Thyroid gland (tissue), 4 donors: ENCODE measurements at regions not wholly inside any gene's neighbourhood (a gene's known extent, or its start where the extent isn't known, plus 50 kb on each side); places are given as distances from the start of the nearest gene placed in this dataset.

Experiments used
- DNase-seq, 2 donors: peaks; one replicate each; pipeline ENCODE4 v3.0.0-alpha.2; 2019
- H3K27ac ChIP-seq, 3 donors: fragments of 200-600 bp; sonication (generic); 1 replicate in 2 of 3; 2 replicates in 1 of 3; pipeline ENCODE4 v1.5.1; 2016 to 2019; ENCODE audit warnings: mild to moderate bottlenecking in 1 of 3, moderate library complexity in 1 of 3
- H3K27me3 ChIP-seq: fragments of 200-600 bp; sonication (generic); one replicate; pipeline ENCODE4 v1.5.1; 2019
- H3K36me3 ChIP-seq, 2 donors: fragments of 200-600 bp; sonication (generic); one replicate each; pipeline ENCODE4 v1.5.1; 2016 to 2019
- H3K4me1 ChIP-seq, 2 donors: fragments of 200-600 bp; sonication (generic); one replicate each; pipeline ENCODE4 v1.5.1; 2017 to 2019
- H3K4me3 ChIP-seq, 3 donors: fragments of 200-600 bp; sonication (generic); replicated peaks in 1 of 3; 1 replicate in 2 of 3; 2 replicates in 1 of 3; pipeline ENCODE4 v1.5.1; 2016; ENCODE audit warnings: mild to moderate bottlenecking in 1 of 3
- H3K9me3 ChIP-seq: fragments of 200-600 bp; sonication (generic); one replicate; pipeline ENCODE4 v1.5.1; 2017
- POLR2A ChIP-seq, 2 donors: fragments of 450-650 bp; IDR thresholded peaks; one replicate each; pipeline ENCODE4 v1.6.1; 2017; ENCODE audit warnings: antibody characterized with exemption in 2 of 2, mild to moderate bottlenecking in 2 of 2, moderate library complexity in 1 of 2
- WGBS, 2 donors: methylation state at CpG; one replicate each; pipeline ENCODE4 v1.1.5; 2017; 5-methylcytosine and 5-hydroxymethylcytosine counted together
- intact Hi-C: fragments of 100-400 bp; cut with DNase I; formaldehyde crosslinking; loops from one replicate; pipeline ENCODE4 v1.15.1; 2023
- TF ChIP-seq, protein P1 (sequence below), 6 experiments: fragments of 200-600 bp in 3 of 6; fragments of 450-650 bp in 3 of 6; sonication (generic) in 3 of 6; IDR thresholded peaks; one replicate each; pipeline ENCODE4 v1.5.1; 2016 to 2019; ENCODE audit warnings: antibody characterized with exemption in 6 of 6, mild to moderate bottlenecking in 2 of 6, inconsistent platforms in 1 of 6, moderate library complexity in 1 of 6

- TF ChIP-seq, protein P1, sequence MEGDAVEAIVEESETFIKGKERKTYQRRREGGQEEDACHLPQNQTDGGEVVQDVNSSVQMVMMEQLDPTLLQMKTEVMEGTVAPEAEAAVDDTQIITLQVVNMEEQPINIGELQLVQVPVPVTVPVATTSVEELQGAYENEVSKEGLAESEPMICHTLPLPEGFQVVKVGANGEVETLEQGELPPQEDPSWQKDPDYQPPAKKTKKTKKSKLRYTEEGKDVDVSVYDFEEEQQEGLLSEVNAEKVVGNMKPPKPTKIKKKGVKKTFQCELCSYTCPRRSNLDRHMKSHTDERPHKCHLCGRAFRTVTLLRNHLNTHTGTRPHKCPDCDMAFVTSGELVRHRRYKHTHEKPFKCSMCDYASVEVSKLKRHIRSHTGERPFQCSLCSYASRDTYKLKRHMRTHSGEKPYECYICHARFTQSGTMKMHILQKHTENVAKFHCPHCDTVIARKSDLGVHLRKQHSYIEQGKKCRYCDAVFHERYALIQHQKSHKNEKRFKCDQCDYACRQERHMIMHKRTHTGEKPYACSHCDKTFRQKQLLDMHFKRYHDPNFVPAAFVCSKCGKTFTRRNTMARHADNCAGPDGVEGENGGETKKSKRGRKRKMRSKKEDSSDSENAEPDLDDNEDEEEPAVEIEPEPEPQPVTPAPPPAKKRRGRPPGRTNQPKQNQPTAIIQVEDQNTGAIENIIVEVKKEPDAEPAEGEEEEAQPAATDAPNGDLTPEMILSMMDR (IDR thresholded peaks at IDR 0.05) = no peak
- no peak for TF ChIP-seq POLR2A (IDR thresholded peaks at IDR 0.05)
- H3K9me3 ChIP-seq = no peaks in the 10 kb centered on the region
- WGBS, 2 donors = 79 to 88% methylated on average over 4 of the region's 4 CpGs
- no peaks in the 10 kb centered on the region for H3K27me3 ChIP-seq
- no peak overlapping the region for H3K4me3 ChIP-seq
- no peak overlapping the region for H3K27ac ChIP-seq
- no peak for DNase-seq
- intact Hi-C loops = no loop called here
- H3K4me1 ChIP-seq = no peaks in the 10 kb centered on the region
- H3K36me3 ChIP-seq = no peaks in the 10 kb centered on the region
Measured at GRCh38 chr12:128178565-128178964, 88.4 kb upstream of the TMEM132C start.

DNA sequence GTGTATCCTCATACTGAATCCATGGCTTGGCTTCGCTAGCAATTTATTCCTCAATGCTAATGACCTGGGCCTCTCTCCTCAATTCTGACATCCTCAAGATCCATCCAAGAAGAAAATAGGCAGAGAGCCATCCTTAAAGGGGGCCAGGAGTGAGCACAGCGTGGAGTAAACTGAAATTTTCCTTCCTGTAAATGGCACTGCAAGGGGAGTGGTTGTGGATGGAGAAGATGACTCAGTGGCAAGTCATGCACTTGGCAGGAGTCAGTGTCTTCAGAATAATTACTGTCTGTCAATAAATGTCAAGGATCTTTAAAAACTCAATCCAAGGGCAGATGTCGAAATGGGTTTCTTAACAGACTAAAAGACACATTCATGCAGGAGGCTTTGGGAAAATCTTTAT lies 88.0 kb upstream of the TMEM132C start:
- H3K27ac ChIP-seq = no peak overlapping the region
- DNase-seq = no peak
- no peaks in the 10 kb centered on the region for H3K27me3 ChIP-seq
- 74 to 84% methylated on average over 3 of the region's 3 CpGs for WGBS, 2 donors
- H3K4me1 ChIP-seq = no peaks in the 10 kb centered on the region
- no peaks in the 10 kb centered on the region for H3K9me3 ChIP-seq
- intact Hi-C loops = no loop called here
- TF ChIP-seq POLR2A (IDR thresholded peaks at IDR 0.05) = no peak
- TF ChIP-seq, protein P1 (IDR thresholded peaks at IDR 0.05) = no peak
- no peaks in the 10 kb centered on the region for H3K36me3 ChIP-seq
- H3K4me3 ChIP-seq = no peak overlapping the region

DNA sequence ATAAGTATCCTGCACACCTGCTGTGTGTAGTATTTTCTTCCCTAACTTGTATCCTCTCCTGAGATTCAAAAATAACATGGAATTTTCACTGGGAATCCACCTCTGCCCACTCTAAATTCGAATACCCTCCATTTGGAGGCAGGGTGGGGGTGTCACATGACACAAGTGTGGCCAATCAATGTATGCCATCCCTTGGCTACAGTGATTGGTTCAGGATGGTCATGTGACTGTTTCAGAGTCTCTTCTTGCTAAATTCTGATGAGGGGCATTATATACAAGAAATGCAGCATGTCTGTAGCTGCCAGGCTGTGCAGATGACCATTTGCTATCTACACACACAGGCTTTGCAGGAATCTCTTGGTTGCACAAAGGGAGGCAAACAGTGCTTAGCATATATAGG lies 86.8 kb upstream of the TMEM132C start:
- Histone ChIP-seq H3K4me1 (no peaks in the 10 kb centered on the region), H3K36me3 (no peaks in the 10 kb centered on the region), H3K9me3 (no peaks in the 10 kb centered on the region), H3K27me3 (no peaks in the 10 kb centered on the region), H3K4me3 (no peak overlapping the region), H3K27ac (no peak overlapping the region)
- intact Hi-C loops = no loop called here
- TF ChIP-seq POLR2A (IDR thresholded peaks at IDR 0.05) = no peak
- TF ChIP-seq, protein P1 (IDR thresholded peaks at IDR 0.05) = no peak
- no peak for DNase-seq
- WGBS, 2 donors = 60 to 70% methylated on average over 1 of the region's 1 CpG

DNA sequence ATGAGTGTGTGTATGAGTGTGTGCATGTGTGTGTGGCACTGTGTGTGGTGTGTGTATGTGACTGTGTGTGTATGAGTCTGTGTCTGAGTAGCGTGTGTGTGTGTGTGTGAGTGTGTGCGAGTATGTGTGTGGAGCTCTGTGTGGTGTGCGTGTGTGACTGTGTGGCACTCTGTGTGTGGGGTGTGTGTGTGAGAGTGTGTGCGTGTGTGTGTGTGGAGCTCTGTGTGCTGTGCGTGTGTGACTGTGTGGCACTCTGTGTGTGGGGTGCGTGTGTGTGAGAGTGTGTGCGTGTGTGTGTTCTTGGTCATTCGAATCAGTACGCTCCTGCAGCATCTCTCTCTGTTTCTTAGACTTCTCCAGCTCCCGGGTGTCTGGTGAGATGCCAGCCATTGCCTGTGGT lies 76.9 kb upstream of the TMEM132C start:
- WGBS, 2 donors = 78 to 80% methylated on average over 10 of the region's 10 CpGs
- intact Hi-C loops = no loop called here
- Histone ChIP-seq H3K9me3 (no peaks in the 10 kb centered on the region), H3K27ac (no peak overlapping the region), H3K4me3 (no peak overlapping the region), H3K4me1 (no peaks in the 10 kb centered on the region), H3K36me3 (no peaks in the 10 kb centered on the region), H3K27me3 (no peaks in the 10 kb centered on the region)
- no peak for DNase-seq
- no peak for TF ChIP-seq POLR2A (IDR thresholded peaks at IDR 0.05)
- TF ChIP-seq, protein P1 (IDR thresholded peaks at IDR 0.05) = no peak

DNA sequence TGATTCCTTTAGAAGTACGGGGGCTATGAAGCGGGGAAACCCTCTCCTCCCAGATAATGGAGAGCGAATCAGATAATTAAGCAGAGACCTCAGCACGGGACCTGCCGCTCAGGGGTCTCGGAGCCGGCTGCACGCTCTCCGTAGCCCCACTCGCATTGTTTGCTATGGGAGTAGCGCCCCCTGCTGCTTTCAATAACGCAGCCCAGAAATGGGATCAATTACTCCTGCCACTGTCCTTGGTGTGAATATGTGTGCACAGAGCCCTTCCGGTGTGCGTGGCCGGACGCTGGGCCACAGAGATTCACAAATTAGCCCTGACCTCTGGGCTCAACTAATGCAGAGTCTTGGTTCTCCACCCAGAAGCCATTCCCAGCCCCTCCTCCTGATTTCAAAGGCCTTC lies 76.4 kb upstream of the TMEM132C start:
- H3K4me3 ChIP-seq = no peak overlapping the region
- intact Hi-C loops = no loop called here
- TF ChIP-seq, protein P1 (IDR thresholded peaks at IDR 0.05) = peak in 1 of 6 experiments; percentile 11
- TF ChIP-seq POLR2A (IDR thresholded peaks at IDR 0.05) = no peak
- no peaks in the 10 kb centered on the region for H3K9me3 ChIP-seq
- no peaks in the 10 kb centered on the region for H3K36me3 ChIP-seq
- 3 to 6% methylated on average over 7 to 11 of the region's 16 CpGs for WGBS, 2 donors
- no peaks in the 10 kb centered on the region for H3K27me3 ChIP-seq
- H3K4me1 ChIP-seq = no peaks in the 10 kb centered on the region
- DNase-seq = no peak
- no peak overlapping the region for H3K27ac ChIP-seq
